GM21723 (cell line): ENCODE measurements at regions not wholly inside any gene's neighbourhood (a gene's known extent, or its start where the extent isn't known, plus 50 kb on each side); places are given as distances from the start of the nearest gene placed in this dataset.
"Not testable (repeated sequence)": the region's sequence is repeated elsewhere in the genome, so short reads cannot be mapped to it uniquely, and the experiment has no call there.

Source experiments
- ATAC-seq: cut with Tn5 transposase; IDR thresholded peaks from one replicate; pipeline ENCODE4 v1.9.1; 2021; ENCODE audit warnings: mild to moderate bottlenecking, moderate library complexity; ENCODE audit not compliant: unreplicated experiment

GRCh38 chr4:84379917-84380641 is 119.0 kb downstream of the NKX6-1 start:
- ATAC-seq, result no peak

GRCh38 chr4:84378983-84379382 is 120.1 kb downstream of the NKX6-1 start:
- no peak for ATAC-seq

GRCh38 chr4:84378356-84378755 is 120.7 kb downstream of the NKX6-1 start:
- ATAC-seq, result no peak

GRCh38 chr4:84366907-84367306 is 132.2 kb downstream of the NKX6-1 start:
- no peak for ATAC-seq

- no peak for ATAC-seq
Observed at GRCh38 chr4:84366161-84366560, 132.9 kb downstream of the NKX6-1 start.

GRCh38 chr4:84362896-84363655 is 136.0 kb downstream of the NKX6-1 start:
- ATAC-seq, result no peak

GRCh38 chr4:84342161-84342560 is 156.9 kb downstream of the NKX6-1 start:
- no peak for ATAC-seq

- ATAC-seq, result no peak
Observed at GRCh38 chr4:84341559-84341958, 157.5 kb downstream of the NKX6-1 start.

- no peak for ATAC-seq
Observed at GRCh38 chr4:84338367-84338766, 160.7 kb downstream of the NKX6-1 start.

GRCh38 chr4:84336964-84337705 is 162.0 kb downstream of the NKX6-1 start:
- ATAC-seq, result no peak

- no peak for ATAC-seq
Observed at GRCh38 chr4:84327526-84327925, 171.6 kb downstream of the NKX6-1 start.

- ATAC-seq, result no peak
Observed at GRCh38 chr4:84325625-84326024, 173.5 kb downstream of the NKX6-1 start.

GRCh38 chr4:84324303-84325245 is 174.5 kb downstream of the NKX6-1 start:
- ATAC-seq, result no peak

- ATAC-seq, result no peak
Observed at GRCh38 chr4:84319124-84319523, 180.0 kb downstream of the NKX6-1 start.

GRCh38 chr4:84317513-84317912 is 181.6 kb downstream of the NKX6-1 start:
- no peak for ATAC-seq

GRCh38 chr4:84312426-84313012 is 186.6 kb downstream of the NKX6-1 start:
- ATAC-seq, result no peak

GRCh38 chr4:84309191-84309590 is 189.9 kb downstream of the NKX6-1 start:
- no peak for ATAC-seq

GRCh38 chr4:84298719-84299254 is 200.3 kb downstream of the NKX6-1 start:
- ATAC-seq, result not testable (repeated sequence)

GRCh38 chr4:84298023-84298718 is 200.9 kb downstream of the NKX6-1 start:
- ATAC-seq, result no peak
